Embryonic facial prominence (tissue), 1 donor: ENCODE measurements at regions not wholly inside any gene's neighbourhood (a gene's known extent, or its start where the extent isn't known, plus 50 kb on each side); places are given as distances from the start of the nearest gene placed in this dataset.
"Not testable (repeated sequence)": the region's sequence is repeated elsewhere in the genome, so short reads cannot be mapped to it uniquely, and the experiment has no call there.

Source experiments
- DNase-seq: peaks from one replicate; pipeline ENCODE4 v3.0.0-alpha.2; 2016; ENCODE audit errors: extremely low spot score

GRCh38 chr6:158881884-158882283, 62.7 kb upstream of the EZR start:
- DNase-seq = not testable (repeated sequence)

DNA sequence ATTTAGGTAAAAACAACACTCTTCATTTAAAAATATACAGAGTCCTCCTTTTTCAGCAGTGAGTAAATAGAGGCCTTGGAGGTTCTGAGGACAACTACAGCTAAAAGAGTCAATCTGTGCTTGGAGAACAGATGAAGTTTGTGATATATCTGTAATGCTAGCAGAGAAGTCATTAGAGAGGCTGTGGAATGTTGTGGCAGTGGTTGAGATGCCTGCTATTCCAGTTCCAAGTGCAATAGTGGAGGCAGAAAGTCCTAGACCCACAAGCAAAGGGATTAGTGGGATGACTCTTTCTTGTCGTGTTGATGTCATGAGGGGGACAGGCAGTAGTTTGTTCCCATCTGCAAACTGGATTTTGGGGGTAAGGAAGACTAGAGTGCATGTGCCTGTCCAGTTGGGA, 62.1 kb upstream of the EZR start:
- DNase-seq = not testable (repeated sequence)

DNA sequence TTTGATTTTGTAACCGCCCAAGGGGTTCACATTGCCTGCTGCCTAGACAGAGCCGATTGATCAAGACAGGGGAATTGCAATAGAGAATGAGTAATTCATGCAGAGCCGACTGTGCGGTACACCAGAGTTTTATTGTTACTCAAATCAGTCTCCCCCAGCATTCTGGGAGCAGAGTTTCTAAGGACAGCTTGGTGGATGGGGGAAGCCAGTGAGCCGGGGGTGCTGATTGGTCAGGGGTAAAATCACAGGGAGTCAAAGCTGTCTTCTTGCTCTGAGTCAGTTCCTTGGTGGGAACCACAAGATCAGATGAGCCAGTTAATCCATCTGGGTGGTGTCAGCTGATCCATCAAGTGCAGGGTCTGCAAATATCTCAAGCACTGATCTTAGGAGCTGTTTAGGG, 60.0 kb upstream of the EZR start:
- no peak for DNase-seq

- DNase-seq = no peak
Observed at GRCh38 chr6:158877716-158878115, 58.5 kb upstream of the EZR start.

DNA sequence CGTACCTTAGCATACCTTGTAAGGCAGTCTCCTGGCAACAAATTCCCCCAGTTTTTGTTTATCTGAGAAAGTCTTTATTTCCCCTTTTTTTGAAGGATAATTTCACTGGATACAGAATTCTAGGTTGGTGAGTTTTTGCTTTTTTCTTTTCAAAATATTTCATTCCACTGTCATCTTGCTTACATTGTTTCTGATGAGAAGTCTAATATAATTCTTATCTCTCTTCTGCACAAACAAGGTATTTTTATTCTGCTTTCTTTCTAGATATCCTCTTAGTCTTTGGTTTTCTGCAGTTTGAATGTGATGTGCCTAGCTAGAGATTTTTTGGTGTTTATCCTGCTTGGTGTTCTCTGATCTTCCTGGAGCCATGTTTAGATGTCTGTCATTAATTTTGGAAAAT, 57.7 kb upstream of the EZR start:
- no peak for DNase-seq

- no peak for DNase-seq
Observed at GRCh38 chr6:158870649-158870957, 51.4 kb upstream of the EZR start.

DNA sequence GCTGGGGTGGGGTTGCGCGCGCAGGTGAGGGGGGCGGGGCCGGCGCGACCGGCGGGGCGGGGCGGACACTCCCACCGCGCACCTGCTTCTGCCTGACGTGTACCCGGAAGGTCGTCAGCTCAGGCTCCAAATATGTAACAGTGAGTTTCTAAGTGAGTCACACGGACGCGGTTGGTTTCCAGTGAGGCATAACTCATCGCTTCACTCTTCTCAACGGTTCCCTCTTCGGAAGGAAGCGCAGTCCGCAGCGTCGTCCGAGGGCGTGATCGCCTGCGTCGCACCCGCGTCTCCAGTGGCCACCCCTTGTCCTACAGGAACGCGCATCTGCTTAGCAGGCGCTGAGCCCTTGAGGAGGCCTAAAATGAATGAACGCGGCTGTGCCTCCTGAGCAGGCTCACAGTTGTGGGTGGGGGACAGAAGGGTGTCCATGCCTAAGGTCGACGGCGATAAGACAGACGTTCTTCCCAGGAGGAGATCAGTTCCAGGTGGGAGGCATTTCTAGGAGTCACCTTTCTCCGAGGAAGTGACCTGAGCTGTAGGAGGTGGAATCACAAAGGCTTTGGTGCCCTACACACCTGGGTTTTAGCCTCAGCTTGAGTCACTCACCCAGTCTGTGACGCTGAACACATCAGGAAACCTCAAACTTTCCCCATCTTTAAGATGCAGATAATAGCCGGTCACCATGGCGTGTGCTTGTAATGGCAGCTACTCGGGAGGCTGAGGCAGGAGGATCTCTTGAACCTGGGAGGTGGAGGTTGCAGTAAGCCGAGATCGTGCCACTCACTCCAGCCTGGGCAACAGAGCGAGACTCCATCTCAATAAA, 50.9 kb upstream of the EZR start:
- no peak for DNase-seq

GRCh38 chr6:158868890-158869825, 50.0 kb upstream of the EZR start:
- DNase-seq = peak; percentile 81
